Activated CD8-positive, alpha-beta memory T cell treated with anti-CD3 and anti-CD28 coated beads for 1 hour (primary cell): ENCODE measurements at regions not wholly inside any gene's neighbourhood (a gene's known extent, or its start where the extent isn't known, plus 50 kb on each side); places are given as distances from the start of the nearest gene placed in this dataset.
"Not testable (repeated sequence)": the region's sequence is repeated elsewhere in the genome, so short reads cannot be mapped to it uniquely, and the experiment has no call there.

Source experiments
- DNase-seq, 2 donors: peaks; one replicate each; pipeline ENCODE4 v3.0.0-alpha.2; 2020; ENCODE audit warnings: low read depth in 1 of 2; ENCODE audit errors: extremely low read depth in 1 of 2

- no peak for DNase-seq
These were observed 54.7 kb upstream of the SLC1A4 start for GRCh38 chr2:64934530-64934929.

- DNase-seq = no peak
These were observed 52.4 kb upstream of the SLC1A4 start for GRCh38 chr2:64936809-64937208.

- not testable (repeated sequence) for DNase-seq
These were observed 51.9 kb upstream of the SLC1A4 start for GRCh38 chr2:64937314-64937686.

GRCh38 chr2:64937687-64938491, 51.3 kb upstream of the SLC1A4 start:
- DNase-seq = no peak

- DNase-seq = no peak
These were observed 50.5 kb upstream of the SLC1A4 start for GRCh38 chr2:64938607-64939285.

GRCh38 chr2:64939332-64939917, 49.8 kb upstream of the SLC1A4 start:
- no peak for DNase-seq
